H9 (cell line): ENCODE measurements at regions not wholly inside any gene's neighbourhood (a gene's known extent, or its start where the extent isn't known, plus 50 kb on each side); places are given as distances from the start of the nearest gene placed in this dataset.

Experiments
- DNase-seq: peaks from one replicate; pipeline ENCODE4 v3.0.0-alpha.2; 2017
- H2AFZ ChIP-seq: one replicate; pipeline ENCODE4 v1.6.1; 2013; ENCODE audit warnings: mild to moderate bottlenecking, low read length, control low read depth, moderate library complexity
- H2AK5ac ChIP-seq: 2 replicates; pipeline ENCODE4 v1.6.1; 2013; ENCODE audit warnings: low read length, control low read depth, mixed read lengths; ENCODE audit not compliant: insufficient read length
- H2BK120ac ChIP-seq: one replicate; pipeline ENCODE4 v1.6.1; 2013; ENCODE audit warnings: low read depth, mild to moderate bottlenecking, low read length, control low read depth, inconsistent platforms; ENCODE audit not compliant: poor library complexity, severe bottlenecking
- H2BK12ac ChIP-seq: 2 replicates; pipeline ENCODE4 v1.6.1; 2013; ENCODE audit warnings: low read length, control low read depth, mixed read lengths, low read depth; ENCODE audit not compliant: insufficient read length
- H2BK15ac ChIP-seq: 2 replicates; pipeline ENCODE4 v1.6.1; 2013; ENCODE audit warnings: low read depth, low read length, control low read depth
- H2BK20ac ChIP-seq: one replicate; pipeline ENCODE4 v1.6.1; 2013; ENCODE audit warnings: low read depth, mild to moderate bottlenecking, low read length, control low read depth, inconsistent platforms; ENCODE audit not compliant: poor library complexity, severe bottlenecking
- H2BK5ac ChIP-seq: 2 replicates; pipeline ENCODE4 v1.6.1; 2013; ENCODE audit warnings: low read length, control low read depth, mixed read lengths; ENCODE audit not compliant: insufficient read length
- H3K14ac ChIP-seq: 2 replicates; pipeline ENCODE4 v1.6.1; 2013; ENCODE audit warnings: low read length, control low read depth; ENCODE audit not compliant: insufficient read depth
- H3K18ac ChIP-seq: 2 replicates; pipeline ENCODE4 v1.6.1; 2013; ENCODE audit warnings: low read depth, mild to moderate bottlenecking, mixed read lengths, low read length, control low read depth; ENCODE audit not compliant: insufficient read length
- H3K23ac ChIP-seq: 2 replicates; pipeline ENCODE4 v1.6.1; 2013; ENCODE audit warnings: low read length, control low read depth, mixed read lengths, low read depth; ENCODE audit not compliant: insufficient read length
- H3K23me2 ChIP-seq: 2 replicates; pipeline ENCODE4 v1.6.1; 2013; ENCODE audit warnings: low read depth, mild to moderate bottlenecking, mixed read lengths, low read length, control low read depth; ENCODE audit not compliant: insufficient read length, poor library complexity, severe bottlenecking
- H3K27ac ChIP-seq: 2 replicates; pipeline ENCODE4 v1.5.1; 2013; ENCODE audit warnings: low read length, control low read depth, mixed read lengths, low read depth; ENCODE audit not compliant: insufficient read length
- H3K27me3 ChIP-seq: 2 replicates; pipeline ENCODE4 v1.6.1; 2013; ENCODE audit warnings: low read length, control low read depth, inconsistent platforms; ENCODE audit not compliant: insufficient read depth
- H3K4ac ChIP-seq: 2 replicates; pipeline ENCODE4 v1.6.1; 2013; ENCODE audit warnings: low read depth, mild to moderate bottlenecking, control low read depth, inconsistent platforms, low read length, moderate library complexity
- H3K4me1 ChIP-seq: 2 replicates; pipeline ENCODE4 v1.6.1; 2013; ENCODE audit warnings: low read length, control low read depth, inconsistent platforms; ENCODE audit not compliant: insufficient read depth
- H3K4me2 ChIP-seq: 2 replicates; pipeline ENCODE4 v1.6.1; 2013; ENCODE audit warnings: low read length, control low read depth, mixed read lengths; ENCODE audit not compliant: insufficient read length, insufficient read depth
- H3K56ac ChIP-seq: 2 replicates; pipeline ENCODE4 v1.6.1; 2013; ENCODE audit warnings: low read depth, mild to moderate bottlenecking, mixed read lengths, low read length, control low read depth; ENCODE audit not compliant: insufficient read length
- H3K79me1 ChIP-seq: 2 replicates; pipeline ENCODE4 v1.6.1; 2013; ENCODE audit warnings: low read depth, mild to moderate bottlenecking, moderate library complexity, low read length, control low read depth, inconsistent platforms; ENCODE audit not compliant: insufficient read depth, poor library complexity, severe bottlenecking
- H3K79me2 ChIP-seq: 2 replicates; pipeline ENCODE4 v1.6.1; 2013; ENCODE audit warnings: low read length, control low read depth, inconsistent platforms; ENCODE audit not compliant: insufficient read depth
- H3K9ac ChIP-seq: 2 replicates; pipeline ENCODE4 v1.6.1; 2013; ENCODE audit warnings: low read length, control low read depth, mixed read lengths; ENCODE audit not compliant: insufficient read length; ENCODE audit errors: extremely low read depth
- H3K9me3 ChIP-seq: one replicate; pipeline ENCODE4 v1.6.1; 2013; ENCODE audit warnings: low read depth, low read length, inconsistent platforms; ENCODE audit not compliant: control insufficient read depth
- H3T11ph ChIP-seq: one replicate; pipeline ENCODE4 v1.6.1; 2013; ENCODE audit warnings: mild to moderate bottlenecking, low read length, control low read depth, inconsistent platforms
- H4K20me1 ChIP-seq: one replicate; pipeline ENCODE4 v1.6.1; 2013; ENCODE audit not compliant: control insufficient read depth, insufficient read length, insufficient read depth
- H4K5ac ChIP-seq: 2 replicates; pipeline ENCODE4 v1.6.1; 2013; ENCODE audit warnings: low read depth, mild to moderate bottlenecking, mixed read lengths, low read length, control low read depth; ENCODE audit not compliant: insufficient read length
- H4K8ac ChIP-seq: replicated peaks from 2 replicates; pipeline ENCODE4 v1.6.1; 2013; ENCODE audit warnings: low read length, control low read depth, mixed read lengths, low read depth; ENCODE audit not compliant: insufficient read length
- H4K91ac ChIP-seq: 2 replicates; pipeline ENCODE4 v1.6.1; 2013; ENCODE audit warnings: low read depth, mild to moderate bottlenecking, moderate library complexity, mixed read lengths, low read length, control low read depth; ENCODE audit not compliant: insufficient read length
- H3K27ac Mint-ChIP-seq, 3 experiments: 2 replicates in 2 of 3; 3 replicates in 1 of 3; pipeline ENCODE4 v1.8.0; 2020 to 2021; ENCODE audit warnings: mixed read lengths in 3 of 3, mild to moderate bottlenecking in 1 of 3, moderate library complexity in 1 of 3
- H3K27me3 Mint-ChIP-seq: 2 replicates; pipeline ENCODE4 v1.8.0; 2021; ENCODE audit warnings: low read depth, mild to moderate bottlenecking, moderate library complexity, mixed read lengths
- H3K36me3 Mint-ChIP-seq, 3 experiments: 2 replicates in 2 of 3; 3 replicates in 1 of 3; pipeline ENCODE4 v1.8.0; 2020 to 2021; ENCODE audit warnings: low read depth in 3 of 3, mixed read lengths in 3 of 3; ENCODE audit not compliant: insufficient read depth in 1 of 3
- H3K4me1 Mint-ChIP-seq, 2 experiments: 2 replicates each; pipeline ENCODE4 v1.8.0; 2020; ENCODE audit warnings: mixed read lengths in 2 of 2
- H3K4me3 Mint-ChIP-seq, 2 experiments: 2 replicates in 1 of 2; 3 replicates in 1 of 2; pipeline ENCODE4 v1.8.0; 2020 to 2021; ENCODE audit warnings: mild to moderate bottlenecking in 2 of 2, mixed read lengths in 2 of 2, moderate library complexity in 1 of 2
- H3K9me3 Mint-ChIP-seq, 2 experiments: 2 replicates in 1 of 2; 3 replicates in 1 of 2; pipeline ENCODE4 v1.8.0; 2020; ENCODE audit warnings: mild to moderate bottlenecking in 2 of 2, mixed read lengths in 2 of 2, moderate library complexity in 1 of 2
- CTCF ChIP-seq: fragments of 200-600 bp; sonication (generic); conservative IDR thresholded peaks from 3 replicates; pipeline ENCODE4 v1.8.0; 2021; ENCODE audit warnings: antibody characterized with exemption, mild to moderate bottlenecking
- WGBS: extraction: QIAGEN DNeasy Blood & Tissue Kit; methylation state at CpG from one replicate; pipeline ENCODE4 v1.1.7; 2013; ENCODE audit warnings: missing lambda C conversion rate, low lambda C conversion rate, mixed read lengths; ENCODE audit not compliant: insufficient read length; ENCODE audit errors: extremely low coverage; 5-methylcytosine and 5-hydroxymethylcytosine counted together

DNA sequence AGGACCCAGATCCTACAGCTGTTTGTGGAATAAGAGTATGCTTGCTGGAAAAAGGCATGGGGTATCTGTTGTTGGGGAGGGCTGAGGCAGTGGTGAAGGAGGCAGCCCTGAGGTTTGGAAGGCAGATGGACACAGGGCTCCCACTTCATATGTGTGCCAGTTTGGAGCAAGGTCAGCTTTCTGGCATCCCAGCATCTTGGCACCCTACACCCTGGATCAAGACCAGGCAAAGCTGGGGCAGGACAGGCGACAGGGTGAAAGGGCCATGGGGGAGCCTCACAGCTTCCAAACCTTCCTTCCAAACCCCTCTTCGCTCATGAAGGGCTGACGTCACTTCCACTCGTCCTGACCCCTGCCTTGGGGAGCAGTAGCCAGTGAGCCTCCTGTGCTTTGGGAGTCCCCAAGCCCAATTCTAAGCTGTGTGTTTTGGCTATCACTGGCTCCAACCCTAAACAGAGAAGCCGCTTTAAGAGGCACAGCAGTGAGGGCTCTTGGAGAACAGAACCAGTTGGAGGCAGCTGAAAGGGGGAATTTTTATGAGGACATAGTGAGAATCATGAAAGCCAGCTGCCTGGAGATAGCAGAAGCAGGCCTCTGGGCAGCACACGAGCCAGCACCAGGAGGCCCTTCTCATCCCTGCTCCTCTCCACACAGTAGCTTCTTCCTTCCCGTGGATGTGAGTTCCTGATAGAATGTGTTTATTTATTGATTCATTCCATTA, 448.6 kb upstream of the CDH4 start:
- no peak for DNase-seq
- Histone ChIP-seq H3K9me3 (no peaks in the 10 kb centered on the region), H3K4me1 (peaks cover 9% of the 10 kb centered on the region; the same call in 1 of the 2 replicates), H3K79me1 (no peaks in the 10 kb centered on the region), H2BK120ac (no peak overlapping the region), H3K23ac (no peak overlapping the region), H2BK20ac (no peak overlapping the region), H3K18ac (no peak overlapping the region), H4K91ac (no peak overlapping the region), H3T11ph (no peak overlapping the region), H4K8ac (no peak overlapping the region), H2AFZ (no peak overlapping the region), H3K4me2 (no peak overlapping the region), H3K23me2 (no peaks in the 10 kb centered on the region), H2AK5ac (no peak overlapping the region), H3K79me2 (no peaks in the 10 kb centered on the region), H3K27ac (no peak overlapping the region), H3K9ac (no peak overlapping the region), H2BK5ac (no peak overlapping the region), H4K5ac (no peak overlapping the region), H2BK15ac (no peak overlapping the region), H3K56ac (no peak overlapping the region), H4K20me1 (no peaks in the 10 kb centered on the region), H3K27me3 (no peaks in the 10 kb centered on the region), H2BK12ac (no peak overlapping the region), H3K4ac (no peak overlapping the region), H3K14ac (no peak overlapping the region)
- Mint-ChIP-seq H3K9me3 (peaks cover 21 to 24% of the 10 kb centered on the region in 2 experiments), H3K27me3 (peaks cover 9% of the 10 kb centered on the region), H3K4me1 (peaks cover 27 to 28% of the 10 kb centered on the region in 2 experiments), H3K36me3 (peaks cover 0 to 26% (median 2%) of the 10 kb centered on the region in 3 experiments; a peak in 3 of 7 replicates), H3K27ac (peak overlapping the region in 1 of 3 experiments; percentile 65; a peak in 1 of 7 replicates), H3K4me3 (no peak overlapping the region; a peak in 1 of 5 replicates)
- WGBS: no CpG with 5 or more reads among the region's 7 CpGs
- TF ChIP-seq CTCF: no peak
